ENCODE measurements at regions not wholly inside any gene's neighbourhood (a gene's known extent, or its start where the extent isn't known, plus 50 kb on each side); places are given as distances from the start of the nearest gene placed in this dataset.

DNA sequence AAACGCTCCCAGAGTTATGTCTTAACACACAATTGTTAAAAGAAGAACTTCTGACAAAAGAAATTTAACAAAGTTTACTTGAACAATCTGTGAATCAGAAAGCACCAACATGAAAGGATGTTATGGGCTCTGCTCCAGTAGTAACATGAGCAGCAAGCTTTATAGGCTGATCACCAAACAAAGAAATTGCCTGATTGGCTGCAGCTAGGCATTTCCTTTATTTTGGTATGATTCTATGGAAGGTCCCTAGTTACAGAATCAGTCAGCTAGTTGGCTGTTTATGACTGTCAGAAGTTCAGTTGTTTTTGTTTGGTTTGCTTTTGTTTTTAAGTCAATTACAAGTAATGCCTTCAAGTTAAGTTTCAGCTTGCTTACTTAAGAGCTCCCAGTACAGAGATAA lies 102.4 kb upstream of the SMC2 start:
- no peaks in the 10 kb centered on the region for H3K27me3 Mint-ChIP-seq
- ATAC-seq (ENCODE audit: low read depth) (no peak), DNase-seq (no peak)
- POLR2A ChIA-PET: no interaction called here
- H3K4me1 Mint-ChIP-seq: no peaks in the 10 kb centered on the region
- H3K9me3 Mint-ChIP-seq: peaks cover 2% of the 10 kb centered on the region
- H3K27ac Mint-ChIP-seq: no peak overlapping the region
- H3K36me3 Mint-ChIP-seq: no peaks in the 10 kb centered on the region
- no peak overlapping the region for H3K4me3 Mint-ChIP-seq

DNA sequence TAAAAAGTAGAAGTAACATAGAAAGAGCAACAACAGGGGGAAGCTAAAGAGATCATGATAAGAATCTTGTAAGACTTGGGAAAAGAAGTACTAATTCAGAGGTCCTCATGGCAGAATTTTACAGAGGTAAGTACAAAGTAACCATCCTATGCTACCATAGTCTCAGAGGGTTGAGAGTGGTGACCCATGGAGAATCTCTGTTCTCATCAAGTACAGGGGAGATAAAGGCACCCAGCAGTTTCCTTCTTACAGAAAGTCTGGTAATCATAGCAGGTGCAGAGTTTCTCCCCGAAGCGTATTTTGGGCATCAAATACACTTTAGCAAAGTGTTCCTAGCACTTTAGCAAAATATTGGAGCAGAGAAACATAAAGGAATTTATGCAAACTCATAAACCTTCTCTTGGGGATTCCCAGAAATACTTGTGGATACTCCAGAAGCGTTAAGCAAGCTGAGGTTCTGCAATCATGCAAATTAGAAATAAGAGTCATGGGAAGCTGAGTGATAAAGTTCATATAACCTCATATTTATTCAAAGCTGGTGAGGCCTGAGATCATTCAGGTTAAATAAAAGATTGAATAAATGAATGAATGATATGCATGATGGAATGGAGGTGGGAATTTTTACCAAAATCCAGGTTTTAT lies 101.0 kb upstream of the SMC2 start:
- no peaks in the 10 kb centered on the region for H3K4me1 Mint-ChIP-seq
- no peaks in the 10 kb centered on the region for H3K27me3 Mint-ChIP-seq
- POLR2A ChIA-PET: no interaction called here
- peaks cover 2% of the 10 kb centered on the region for H3K9me3 Mint-ChIP-seq
- H3K4me3 Mint-ChIP-seq: no peak overlapping the region
- no peaks in the 10 kb centered on the region for H3K36me3 Mint-ChIP-seq
- DNase-seq: no peak
- H3K27ac Mint-ChIP-seq: no peak overlapping the region
- no peak for ATAC-seq (ENCODE audit: low read depth)

DNA sequence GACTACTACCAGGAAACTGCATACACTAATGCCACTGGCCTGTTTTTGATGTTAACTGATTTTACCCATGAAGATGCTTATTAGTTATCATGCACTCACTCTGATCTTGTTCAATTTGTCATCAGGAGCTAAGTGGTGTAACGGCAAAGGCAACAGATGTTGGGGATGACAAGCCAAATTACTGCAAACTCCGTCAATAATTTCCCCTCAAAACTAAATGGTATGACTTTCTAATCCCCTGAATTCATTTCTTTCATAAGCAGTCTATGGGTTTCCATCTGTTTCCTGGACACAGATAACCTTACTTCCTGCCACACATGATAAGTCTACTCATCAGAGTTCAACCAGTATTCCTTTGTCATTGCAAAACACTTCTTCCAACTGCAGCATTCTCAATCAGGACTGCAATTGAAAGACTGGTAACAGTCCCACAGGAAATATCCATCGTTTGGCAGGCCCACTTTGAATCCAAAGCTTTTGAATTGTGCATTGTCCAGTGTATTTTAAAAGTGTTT lies 96.2 kb upstream of the SMC2 start:
- ATAC-seq (ENCODE audit: low read depth) (no peak), DNase-seq (no peak)
- no peaks in the 10 kb centered on the region for H3K36me3 Mint-ChIP-seq
- no peaks in the 10 kb centered on the region for H3K4me1 Mint-ChIP-seq
- POLR2A ChIA-PET: no interaction called here
- no peak overlapping the region for H3K4me3 Mint-ChIP-seq
- H3K9me3 Mint-ChIP-seq: peaks cover 2% of the 10 kb centered on the region
- no peaks in the 10 kb centered on the region for H3K27me3 Mint-ChIP-seq
- no peak overlapping the region for H3K27ac Mint-ChIP-seq

DNA sequence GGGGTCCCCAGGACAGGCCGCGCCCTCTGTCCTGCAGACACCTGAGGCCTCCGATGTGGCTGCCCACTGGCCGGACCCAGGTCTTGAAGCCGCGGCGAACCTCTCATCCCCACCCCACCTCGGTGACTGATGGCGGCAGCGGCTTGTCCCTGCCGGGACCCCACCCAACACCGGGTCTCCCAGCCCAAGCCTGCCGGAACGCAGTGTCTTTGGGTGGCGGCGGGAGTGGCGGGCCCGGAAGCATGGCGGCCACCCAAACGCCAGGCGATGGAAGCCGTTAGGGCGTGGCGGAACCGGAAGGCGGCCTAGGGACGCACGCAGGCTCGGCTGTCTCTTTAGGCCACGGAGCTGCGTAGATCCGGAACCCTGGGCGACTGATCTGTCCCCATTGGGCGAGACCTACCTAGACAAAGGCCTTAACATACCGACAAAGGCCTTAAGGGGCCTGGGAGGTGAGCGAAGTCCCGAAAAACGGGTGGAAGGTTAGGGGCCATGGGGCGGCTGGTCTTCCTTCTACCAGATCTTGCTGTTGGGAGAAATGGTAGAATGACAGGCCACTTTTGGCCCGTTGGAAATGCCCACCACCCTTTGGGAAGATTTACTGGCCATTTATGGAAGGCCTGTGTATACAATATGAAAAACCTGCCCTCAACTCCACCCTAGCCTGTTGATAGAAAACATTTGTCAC lies 94.6 kb upstream of the SMC2 start:
- Mint-ChIP-seq H3K4me3 (no peak overlapping the region), H3K36me3 (no peaks in the 10 kb centered on the region), H3K27me3 (no peaks in the 10 kb centered on the region), H3K27ac (no peak overlapping the region), H3K9me3 (peaks cover 2% of the 10 kb centered on the region), H3K4me1 (no peaks in the 10 kb centered on the region)
- ATAC-seq (ENCODE audit: low read depth) (no peak), DNase-seq (no peak)
- POLR2A ChIA-PET: no interaction called here

DNA sequence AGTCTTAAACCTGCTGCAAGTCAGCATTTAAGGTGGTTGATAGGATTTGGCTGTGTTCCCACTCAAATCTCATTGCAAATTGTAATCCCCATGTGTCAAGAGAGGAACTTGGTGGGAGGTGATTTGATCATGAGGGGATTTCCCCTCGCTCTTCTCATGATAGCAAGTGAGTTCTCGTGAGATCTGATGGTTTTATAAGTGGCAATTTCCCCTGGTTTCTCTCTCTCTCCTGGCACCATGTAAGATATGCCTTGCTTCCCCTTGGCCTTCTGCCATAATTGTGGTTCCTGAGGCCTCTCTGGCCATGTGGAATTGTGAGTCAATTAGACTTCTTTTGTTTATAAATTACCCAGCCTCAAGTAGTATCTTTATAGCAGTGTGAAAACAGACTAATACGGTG lies 84.3 kb upstream of the SMC2 start:
- Mint-ChIP-seq H3K27ac (no peak overlapping the region), H3K4me3 (no peak overlapping the region), H3K36me3 (no peaks in the 10 kb centered on the region), H3K9me3 (no peaks in the 10 kb centered on the region), H3K4me1 (no peaks in the 10 kb centered on the region), H3K27me3 (no peaks in the 10 kb centered on the region)
- DNase-seq: no peak
- no peak for ATAC-seq (ENCODE audit: low read depth)
- POLR2A ChIA-PET: no interaction called here

DNA sequence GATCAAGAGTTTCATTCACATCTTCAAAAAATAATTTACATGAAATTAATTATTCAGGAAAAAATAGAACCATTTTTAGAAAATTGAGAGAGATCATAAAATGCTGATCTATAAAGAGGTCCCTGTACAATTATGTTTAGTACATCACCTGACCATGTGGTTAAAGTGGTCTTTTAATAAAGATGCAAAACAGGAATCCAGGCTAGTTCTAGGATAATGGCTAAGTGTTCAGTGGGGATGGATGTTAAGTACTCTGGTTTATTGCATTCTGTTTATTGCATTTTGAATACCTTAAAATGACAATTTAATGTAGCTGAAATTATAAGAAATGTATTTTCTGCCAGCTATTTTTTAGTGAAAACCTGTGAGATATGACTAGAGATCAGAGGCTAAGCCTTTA lies 72.0 kb upstream of the SMC2 start:
- no peak overlapping the region for H3K4me3 Mint-ChIP-seq
- H3K27ac Mint-ChIP-seq: no peak overlapping the region
- peaks cover 4% of the 10 kb centered on the region for H3K27me3 Mint-ChIP-seq
- peaks cover under 1% of the 10 kb centered on the region for H3K4me1 Mint-ChIP-seq
- DNase-seq: no peak
- H3K9me3 Mint-ChIP-seq: no peaks in the 10 kb centered on the region
- H3K36me3 Mint-ChIP-seq: no peaks in the 10 kb centered on the region
- no peak for ATAC-seq (ENCODE audit: low read depth)
- POLR2A ChIA-PET: no interaction called here

DNA sequence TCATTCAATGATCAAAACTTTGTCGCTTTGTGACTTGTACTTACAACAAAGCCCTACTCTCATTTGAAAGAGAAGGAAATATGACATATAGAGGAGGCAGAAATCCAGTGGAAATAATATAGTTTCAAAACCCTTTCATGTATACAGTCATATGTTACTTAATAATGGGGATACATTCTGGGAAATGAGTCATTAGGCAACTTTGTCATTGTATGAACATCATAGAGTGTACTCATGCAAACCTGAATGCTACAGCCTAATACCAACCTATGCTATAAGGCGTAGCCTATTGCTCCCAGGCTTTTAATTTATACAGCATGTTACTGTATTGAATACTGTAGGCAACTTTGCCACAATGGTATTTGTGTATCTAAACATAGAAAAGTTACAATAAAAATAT lies 69.0 kb upstream of the SMC2 start:
- Mint-ChIP-seq H3K36me3 (no peaks in the 10 kb centered on the region), H3K27me3 (peaks cover 4% of the 10 kb centered on the region), H3K4me3 (no peak overlapping the region), H3K27ac (no peak overlapping the region), H3K4me1 (peaks cover 10% of the 10 kb centered on the region), H3K9me3 (no peaks in the 10 kb centered on the region)
- no peak for DNase-seq
- no peak for ATAC-seq (ENCODE audit: low read depth)
- POLR2A ChIA-PET: no interaction called here

DNA sequence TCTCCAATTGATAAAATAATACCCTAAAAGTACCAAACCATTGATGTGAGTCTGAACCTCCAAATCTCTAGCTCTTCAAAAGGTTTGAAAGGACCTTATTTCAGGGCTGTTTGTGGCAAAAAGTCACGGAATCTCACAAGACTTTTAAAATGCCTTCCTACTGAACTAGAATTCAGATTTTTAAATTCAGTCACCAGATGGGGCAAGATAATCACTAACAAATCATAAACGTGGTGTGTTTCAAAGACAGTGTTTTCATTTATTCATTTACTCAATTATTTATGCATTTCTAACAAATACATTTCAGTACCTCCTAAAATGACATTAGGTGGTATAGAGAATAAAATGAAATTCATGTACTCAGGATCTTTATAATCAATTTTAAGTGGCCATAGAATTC lies 68.2 kb upstream of the SMC2 start:
- Mint-ChIP-seq H3K36me3 (no peaks in the 10 kb centered on the region), H3K4me3 (no peak overlapping the region), H3K4me1 (peaks cover 10% of the 10 kb centered on the region), H3K9me3 (no peaks in the 10 kb centered on the region), H3K27me3 (peaks cover 4% of the 10 kb centered on the region), H3K27ac (no peak overlapping the region)
- ATAC-seq (ENCODE audit: low read depth) (no peak), DNase-seq (no peak)
- POLR2A ChIA-PET: no interaction called here

DNA sequence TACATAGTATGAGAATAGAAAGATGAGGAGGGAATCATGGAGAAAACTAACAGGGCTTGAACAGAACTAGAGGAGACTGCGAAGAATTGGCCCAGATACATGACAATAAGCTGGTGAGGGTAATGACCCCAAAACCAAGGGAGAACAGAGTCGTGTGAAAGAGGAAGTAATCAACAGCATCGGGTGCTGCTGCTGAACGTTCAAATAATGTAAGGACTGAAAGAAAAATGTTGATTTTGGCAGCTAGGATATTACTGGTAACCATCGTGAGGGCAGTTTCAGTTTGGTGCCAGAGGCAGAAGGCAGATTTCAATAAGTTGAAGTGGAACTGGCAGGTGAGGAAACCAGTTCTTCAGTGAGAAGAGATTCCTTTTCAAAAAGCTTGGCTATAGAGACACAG lies 66.8 kb upstream of the SMC2 start:
- ATAC-seq (ENCODE audit: low read depth) (no peak), DNase-seq (no peak)
- Mint-ChIP-seq H3K9me3 (no peaks in the 10 kb centered on the region), H3K27me3 (peaks cover 2% of the 10 kb centered on the region), H3K4me3 (no peak overlapping the region), H3K36me3 (no peaks in the 10 kb centered on the region), H3K4me1 (peaks cover 10% of the 10 kb centered on the region), H3K27ac (no peak overlapping the region)
- POLR2A ChIA-PET: no interaction called here

DNA sequence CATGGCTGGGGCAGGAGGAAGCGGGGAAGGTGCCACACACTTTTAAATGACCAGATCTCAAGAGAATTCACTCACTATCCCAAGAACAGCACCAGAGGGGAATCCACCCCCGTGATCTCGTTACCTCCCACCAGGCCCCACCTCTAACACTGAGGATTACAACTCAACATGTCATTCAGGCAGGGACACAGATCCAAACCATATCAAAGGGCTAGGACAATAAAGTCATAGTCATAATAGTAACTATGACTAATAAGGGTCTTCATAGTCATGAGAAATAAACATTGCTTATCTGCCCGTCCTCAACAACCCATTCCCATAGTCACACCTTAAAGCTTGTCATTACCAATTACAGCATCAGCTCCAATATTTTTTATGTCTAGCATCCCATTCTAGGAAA lies 65.3 kb upstream of the SMC2 start:
- peaks cover 10% of the 10 kb centered on the region for H3K4me1 Mint-ChIP-seq
- ATAC-seq (ENCODE audit: low read depth): no peak
- no peaks in the 10 kb centered on the region for H3K9me3 Mint-ChIP-seq
- DNase-seq: no peak
- no peak overlapping the region for H3K27ac Mint-ChIP-seq
- H3K4me3 Mint-ChIP-seq: no peak overlapping the region
- POLR2A ChIA-PET: no interaction called here
- no peaks in the 10 kb centered on the region for H3K27me3 Mint-ChIP-seq
- H3K36me3 Mint-ChIP-seq: no peaks in the 10 kb centered on the region
